Spinal cord (tissue), 9 donors: ENCODE measurements at regions not wholly inside any gene's neighbourhood (a gene's known extent, or its start where the extent isn't known, plus 50 kb on each side); places are given as distances from the start of the nearest gene placed in this dataset.

Experiments used
- DNase-seq, 6 donors: peaks; one replicate each; pipeline versions ENCODE4 v3.0.0 to v3.0.0-alpha.2; 2013 to 2015; ENCODE audit warnings: low spot score in 6 of 6, low read depth in 4 of 6
- H3K27ac ChIP-seq: one replicate; pipeline ENCODE4 v1.5.1; 2013; ENCODE audit warnings: low read depth, low read length, control low read depth
- H3K27me3 ChIP-seq: one replicate; pipeline ENCODE4 v1.6.1; 2013; ENCODE audit warnings: low read length; ENCODE audit not compliant: control insufficient read depth, insufficient read depth
- H3K36me3 ChIP-seq: one replicate; pipeline ENCODE4 v1.6.1; 2013; ENCODE audit warnings: low read length; ENCODE audit not compliant: control insufficient read depth, insufficient read depth
- H3K4me1 ChIP-seq: one replicate; pipeline ENCODE4 v1.6.1; 2013; ENCODE audit warnings: low read length; ENCODE audit not compliant: control insufficient read depth, insufficient read depth
- H3K4me3 ChIP-seq: one replicate; pipeline ENCODE4 v1.5.1; 2013; ENCODE audit warnings: low read depth, low read length, control low read depth
- H3K9me3 ChIP-seq: one replicate; pipeline ENCODE4 v1.6.1; 2013; ENCODE audit warnings: low read length; ENCODE audit not compliant: control insufficient read depth, insufficient read depth
- WGBS: methylation state at CpG from one replicate; pipeline ENCODE4 v1.1.5; 2013; ENCODE audit warnings: missing lambda C conversion rate; ENCODE audit not compliant: insufficient coverage; 5-methylcytosine and 5-hydroxymethylcytosine counted together
- donor health status: healthy.

DNA sequence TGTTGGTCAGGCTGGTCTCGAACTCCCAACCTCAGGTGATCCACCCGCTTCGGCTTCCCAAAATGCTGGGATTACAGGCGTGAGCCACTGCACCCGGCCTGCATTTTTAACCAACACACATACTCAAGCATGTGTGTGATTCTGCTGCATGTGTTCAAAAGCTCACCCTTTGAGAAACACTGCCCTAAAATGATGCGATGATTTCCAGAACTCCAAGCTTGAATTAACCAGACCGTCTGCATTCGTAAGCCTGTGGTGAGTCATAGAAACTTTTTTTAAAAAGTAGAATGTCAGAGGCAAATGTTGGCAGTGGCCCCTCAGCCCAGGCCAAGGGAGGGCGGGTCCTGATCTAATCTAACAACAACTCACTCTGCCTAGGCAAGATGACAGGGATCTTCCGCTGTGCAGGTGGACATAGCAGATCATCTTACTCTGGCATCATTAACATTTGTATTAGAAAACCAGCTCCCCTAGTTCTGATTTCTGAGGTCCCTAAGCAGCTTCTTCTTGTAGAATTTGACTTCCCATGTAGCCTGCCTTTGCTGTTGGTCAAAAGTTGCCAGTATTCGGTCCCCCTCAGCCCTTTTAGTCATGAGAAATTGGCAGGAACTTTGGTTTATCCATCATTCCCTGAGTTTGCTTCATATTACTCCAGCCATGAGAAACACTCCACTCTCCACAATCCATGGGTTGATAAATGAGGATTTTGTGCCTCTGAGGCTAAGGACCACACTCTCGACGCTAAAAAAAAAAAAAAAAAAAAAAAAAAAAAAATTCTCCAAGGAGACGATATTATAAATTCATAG is 190.4 kb downstream of the SKIDA1 start:
- no peaks in the 10 kb centered on the region for H3K9me3 ChIP-seq
- H3K27ac ChIP-seq, result no peak overlapping the region
- WGBS, result 100% methylated on average over 2 of the region's 14 CpGs
- H3K4me1 ChIP-seq, result no peaks in the 10 kb centered on the region
- no peaks in the 10 kb centered on the region for H3K36me3 ChIP-seq
- H3K4me3 ChIP-seq, result no peak overlapping the region
- DNase-seq, result no peak
- no peaks in the 10 kb centered on the region for H3K27me3 ChIP-seq

DNA sequence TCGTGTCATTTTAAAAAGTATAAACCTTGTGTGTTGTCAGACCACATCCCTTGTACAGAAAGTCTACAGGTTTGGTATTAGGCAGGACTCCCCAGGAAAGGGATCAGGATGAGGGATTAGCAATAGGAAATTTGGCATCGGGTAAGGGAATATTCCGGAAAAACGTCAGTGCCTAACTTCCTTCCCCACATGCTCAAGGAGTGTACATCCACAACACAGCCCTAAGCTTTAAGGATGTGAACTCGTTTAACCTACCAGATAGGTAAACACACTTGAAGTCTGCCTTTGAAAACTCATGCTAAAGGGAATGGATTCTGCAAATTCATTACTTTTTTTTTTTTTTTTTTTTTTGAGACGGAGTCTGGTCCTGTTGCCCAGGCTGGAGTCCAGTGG is 194.9 kb downstream of the SKIDA1 start:
- H3K4me3 ChIP-seq, result no peak overlapping the region
- H3K27me3 ChIP-seq, result no peaks in the 10 kb centered on the region
- H3K4me1 ChIP-seq, result no peaks in the 10 kb centered on the region
- no peaks in the 10 kb centered on the region for H3K36me3 ChIP-seq
- no peak for DNase-seq
- no peak overlapping the region for H3K27ac ChIP-seq
- no CpG with 5 or more reads among the region's 6 CpGs for WGBS
- no peaks in the 10 kb centered on the region for H3K9me3 ChIP-seq

DNA sequence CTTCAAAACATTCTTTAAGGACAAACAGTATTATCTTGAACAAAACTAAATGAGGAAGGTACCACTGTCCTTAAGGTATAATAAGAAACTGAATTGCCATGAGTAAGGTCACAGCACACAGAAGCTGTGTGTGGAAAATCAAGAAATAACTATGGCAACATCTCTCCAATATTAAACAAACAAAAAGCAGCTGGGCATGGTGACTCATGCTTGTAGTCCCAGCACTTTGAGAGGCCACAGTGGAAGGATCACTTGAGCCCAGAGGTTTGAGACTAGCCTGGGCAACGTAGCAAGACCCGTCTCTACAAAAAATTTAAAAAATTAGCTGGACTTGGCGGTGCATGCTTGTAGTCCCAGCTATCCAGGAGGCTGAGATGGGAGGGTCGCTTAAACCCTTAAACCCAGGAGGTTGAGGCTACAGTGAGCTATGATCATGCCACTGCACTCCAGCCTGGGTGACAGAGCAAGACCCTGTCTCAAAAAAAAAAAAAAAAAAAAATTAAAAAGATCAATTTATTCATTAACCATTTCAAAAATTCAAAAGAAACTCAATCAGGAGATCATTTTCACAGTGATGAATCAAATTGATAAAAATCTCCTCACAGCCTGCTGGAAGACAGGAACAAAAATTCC is 195.4 kb downstream of the SKIDA1 start:
- Histone ChIP-seq H3K27ac (no peak overlapping the region), H3K9me3 (no peaks in the 10 kb centered on the region), H3K27me3 (no peaks in the 10 kb centered on the region), H3K4me1 (no peaks in the 10 kb centered on the region), H3K4me3 (no peak overlapping the region), H3K36me3 (no peaks in the 10 kb centered on the region)
- 100% methylated on average over 4 of the region's 4 CpGs for WGBS
- no peak for DNase-seq

DNA sequence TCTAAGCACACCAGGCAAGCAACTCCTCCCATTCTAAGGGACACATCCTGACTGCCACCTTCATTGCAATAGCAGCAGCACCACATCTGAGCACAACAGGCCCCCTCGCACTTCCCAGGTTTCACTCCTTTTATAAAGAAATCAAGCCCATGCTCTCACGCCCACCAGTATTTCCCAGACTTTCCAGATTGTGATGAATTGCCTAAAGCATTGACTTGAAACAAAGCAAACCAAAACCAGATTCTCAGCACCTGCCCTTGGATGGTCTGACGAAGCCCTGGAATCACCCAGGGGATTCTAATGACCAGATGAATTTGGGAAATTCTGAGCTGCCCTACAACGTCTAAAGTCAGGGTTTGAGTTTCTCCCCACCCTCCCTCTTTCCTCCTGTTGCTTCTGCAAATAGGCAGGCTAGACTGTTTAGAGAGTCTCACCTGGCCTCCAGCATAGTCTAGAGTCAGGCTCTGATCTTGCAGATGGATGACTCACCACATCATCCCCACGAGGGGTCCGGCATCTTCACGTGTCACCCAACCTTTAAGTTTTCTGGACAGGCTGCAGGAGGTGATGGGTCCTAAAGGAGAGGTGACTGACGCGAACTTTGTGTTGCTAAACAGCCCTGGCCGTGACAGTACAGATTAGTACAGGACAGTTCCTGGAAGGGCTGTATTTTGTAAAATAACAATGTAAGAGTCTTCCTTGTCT is 198.0 kb downstream of the SKIDA1 start:
- no peaks in the 10 kb centered on the region for H3K27me3 ChIP-seq
- H3K9me3 ChIP-seq, result no peaks in the 10 kb centered on the region
- H3K36me3 ChIP-seq, result no peaks in the 10 kb centered on the region
- 55% methylated on average over 3 of the region's 10 CpGs for WGBS
- no peak overlapping the region for H3K27ac ChIP-seq
- no peaks in the 10 kb centered on the region for H3K4me1 ChIP-seq
- no peak overlapping the region for H3K4me3 ChIP-seq
- DNase-seq, result no peak

DNA sequence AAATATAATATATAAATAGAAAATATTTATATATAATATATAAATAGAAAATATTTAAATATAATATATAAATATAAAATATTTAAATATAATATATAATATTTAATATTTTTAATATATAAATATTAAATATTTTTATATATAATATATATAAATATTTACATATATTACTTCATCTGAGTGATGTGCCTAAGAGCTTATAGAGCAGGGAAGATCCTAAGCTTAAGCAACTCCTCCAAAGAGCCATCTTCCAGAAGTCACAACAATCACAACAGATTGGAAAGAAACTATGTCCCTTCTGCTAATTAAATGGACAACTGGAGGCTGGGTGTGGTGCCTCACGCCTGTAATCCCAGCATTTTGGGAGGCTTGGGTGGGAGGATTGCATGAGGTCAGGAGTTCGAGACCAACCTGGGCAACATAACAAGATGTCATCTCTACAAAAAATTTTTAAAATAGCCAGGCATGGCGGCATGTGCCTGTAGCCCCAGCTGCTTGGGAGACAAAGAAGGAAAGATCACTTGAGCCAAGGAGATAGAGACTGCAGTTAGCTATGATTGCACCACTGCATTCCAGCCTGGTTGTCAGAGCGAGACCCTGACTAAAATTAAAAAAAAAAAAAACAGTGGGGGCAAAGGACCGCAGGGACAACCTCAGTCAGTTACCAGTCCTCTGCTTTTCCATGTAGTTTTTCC is 198.7 kb downstream of the SKIDA1 start:
- WGBS, result 70% methylated on average over 2 of the region's 5 CpGs
- H3K4me3 ChIP-seq, result no peak overlapping the region
- no peaks in the 10 kb centered on the region for H3K4me1 ChIP-seq
- no peaks in the 10 kb centered on the region for H3K9me3 ChIP-seq
- DNase-seq, result no peak
- H3K27me3 ChIP-seq, result no peaks in the 10 kb centered on the region
- no peaks in the 10 kb centered on the region for H3K36me3 ChIP-seq
- H3K27ac ChIP-seq, result no peak overlapping the region

DNA sequence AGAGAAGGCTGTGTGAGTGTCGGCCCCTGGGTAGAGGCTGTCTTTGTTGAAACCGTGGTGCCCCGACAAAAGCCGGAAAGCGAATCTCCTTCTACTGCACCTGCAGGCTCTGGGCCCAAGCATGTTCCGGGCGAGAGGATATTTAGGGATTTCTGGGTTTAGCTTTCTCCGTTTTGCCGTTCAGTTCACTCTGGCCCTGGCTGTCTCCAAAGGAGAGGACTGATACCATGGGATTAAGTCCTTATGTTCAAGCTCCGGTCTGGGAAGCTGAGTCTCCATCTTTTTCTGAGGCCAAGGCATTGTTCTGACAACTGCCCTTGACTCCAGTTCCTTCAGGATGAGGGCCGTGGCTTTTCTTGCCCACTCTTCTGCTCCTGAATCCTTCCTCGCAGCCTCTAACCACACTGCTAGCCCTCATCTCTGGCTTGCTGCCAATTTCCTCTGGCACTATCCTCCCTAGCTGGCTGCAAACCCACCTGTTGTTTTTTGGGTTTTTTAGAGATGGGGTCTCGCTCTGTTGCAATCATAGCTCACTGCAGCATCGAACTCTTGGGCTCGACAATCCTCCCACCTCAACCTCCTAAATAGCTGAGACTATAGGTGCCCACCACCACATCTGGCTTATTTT is 206.8 kb downstream of the SKIDA1 start:
- Histone ChIP-seq H3K9me3 (no peaks in the 10 kb centered on the region), H3K27me3 (no peaks in the 10 kb centered on the region), H3K4me1 (peaks cover 30% of the 10 kb centered on the region), H3K27ac (no peak overlapping the region), H3K36me3 (no peaks in the 10 kb centered on the region), H3K4me3 (no peak overlapping the region)
- WGBS, result 71% methylated on average over 11 of the region's 15 CpGs
- peak in 5 of 6 donors; percentile 22 to 75 (median 37) for DNase-seq

DNA sequence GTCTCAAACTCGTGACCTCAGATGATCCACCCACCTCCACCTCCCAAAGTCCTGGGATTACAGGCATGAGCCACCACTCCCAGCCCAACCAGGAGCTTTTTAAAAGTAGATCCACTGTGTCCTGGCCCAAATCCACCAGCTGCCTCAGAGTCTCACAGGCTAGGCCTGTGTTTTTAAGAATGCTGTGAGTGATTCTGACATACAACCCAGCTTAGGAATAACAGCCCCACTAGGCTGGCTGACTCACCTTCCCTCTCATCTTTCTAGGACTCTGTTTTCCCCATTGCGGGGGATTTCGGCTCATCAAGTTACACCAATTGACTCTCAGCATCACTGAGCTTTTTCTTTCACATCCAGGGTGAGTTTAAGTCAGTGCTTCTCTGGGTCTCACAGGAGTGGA is 207.6 kb downstream of the SKIDA1 start:
- Histone ChIP-seq H3K9me3 (no peaks in the 10 kb centered on the region), H3K27me3 (no peaks in the 10 kb centered on the region), H3K27ac (no peak overlapping the region), H3K4me1 (peaks cover 31% of the 10 kb centered on the region), H3K36me3 (no peaks in the 10 kb centered on the region), H3K4me3 (no peak overlapping the region)
- 92% methylated on average over 2 of the region's 3 CpGs for WGBS
- no peak for DNase-seq

DNA sequence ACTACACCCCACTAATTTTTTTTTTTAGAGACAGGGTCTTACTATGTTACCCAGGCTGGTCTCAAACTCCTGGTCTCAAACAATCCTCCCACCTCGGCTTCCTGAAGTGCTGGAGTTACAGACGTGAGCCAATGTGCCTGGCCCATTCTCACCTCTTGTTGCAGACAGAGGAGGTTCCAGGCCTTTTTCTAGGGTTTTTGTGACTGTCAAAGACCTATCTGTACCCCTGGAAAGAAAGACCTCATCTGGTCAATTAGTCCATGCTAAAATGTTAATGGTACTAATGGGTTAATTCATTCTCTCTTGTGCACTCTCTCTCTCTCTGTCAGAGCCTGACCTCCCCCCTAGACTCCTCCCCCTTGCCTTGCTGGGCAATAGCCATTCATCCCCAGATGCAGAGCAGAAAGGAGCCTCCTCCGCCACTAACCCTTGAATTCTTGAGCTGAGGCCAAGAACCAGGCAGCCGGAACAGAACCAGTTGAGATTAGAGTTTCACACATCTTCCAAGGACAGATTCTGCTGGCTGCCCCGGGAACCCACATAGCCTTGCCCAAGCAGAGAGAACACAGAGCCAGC is 209.7 kb downstream of the SKIDA1 start:
- Histone ChIP-seq H3K4me3 (no peak overlapping the region), H3K27ac (peak overlapping the region; percentile 94), H3K4me1 (peaks cover 31% of the 10 kb centered on the region), H3K9me3 (no peaks in the 10 kb centered on the region), H3K27me3 (no peaks in the 10 kb centered on the region), H3K36me3 (no peaks in the 10 kb centered on the region)
- WGBS, result 22% methylated on average over 3 of the region's 5 CpGs
- DNase-seq, result peak in 5 of 6 donors; percentile 29 to 89 (median 51)
